ENCODE measurements at regions not wholly inside any gene's neighbourhood (a gene's known extent, or its start where the extent isn't known, plus 50 kb on each side); places are given as distances from the start of the nearest gene placed in this dataset.

DNA sequence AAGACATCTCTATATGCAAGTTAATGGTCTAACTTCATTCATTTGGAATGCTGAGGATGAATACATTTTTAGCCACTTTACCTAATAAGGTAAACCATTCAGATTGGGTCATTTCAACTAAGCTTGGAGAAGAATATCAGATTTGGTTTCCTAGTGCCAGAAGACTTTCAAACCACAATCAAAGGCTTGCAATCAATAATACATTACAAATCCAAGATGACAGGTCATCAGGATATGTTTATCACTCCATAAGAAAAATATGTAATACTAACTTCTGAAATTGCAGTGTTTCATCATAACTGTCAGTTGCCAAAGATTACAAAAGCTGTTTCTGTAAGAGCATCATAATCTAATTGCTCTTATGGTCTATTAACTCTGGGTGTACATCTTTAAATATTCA lies 654.0 kb downstream of the COL12A1 start:
- Histone ChIP-seq H3K9me3 (ENCODE audit: control insufficient read depth in 2 of 2, low read length in 2 of 2) (no peaks in the 10 kb centered on the region), H3K4me1 (ENCODE audit: control insufficient read depth, insufficient read depth, low read length, poor library complexity, severe bottlenecking) (no peaks in the 10 kb centered on the region), H3K36me3 (ENCODE audit: control insufficient read depth, insufficient read depth, low read length) (no peaks in the 10 kb centered on the region), H3K4me3 (ENCODE audit: low read depth, low read length) (no peak overlapping the region), H3K27me3 (ENCODE audit: control insufficient read depth, insufficient read depth, low read length) (no peaks in the 10 kb centered on the region), H3K27ac (ENCODE audit: insufficient read depth, low read length, poor library complexity, severe bottlenecking) (no peak overlapping the region)
- no peak overlapping the region for H3K4me3 Mint-ChIP-seq
- DNase-seq (no peak), ATAC-seq (ENCODE audit: low read depth in 2 of 2) (no peak)
- H3K27me3 Mint-ChIP-seq, result no peaks in the 10 kb centered on the region
- H3K4me1 Mint-ChIP-seq, result no peaks in the 10 kb centered on the region
- H3K36me3 Mint-ChIP-seq, result no peaks in the 10 kb centered on the region
- no peak overlapping the region for H3K27ac Mint-ChIP-seq
- peaks cover 1 to 28% (median 6%) of the 10 kb centered on the region in 7 donors for H3K9me3 Mint-ChIP-seq

DNA sequence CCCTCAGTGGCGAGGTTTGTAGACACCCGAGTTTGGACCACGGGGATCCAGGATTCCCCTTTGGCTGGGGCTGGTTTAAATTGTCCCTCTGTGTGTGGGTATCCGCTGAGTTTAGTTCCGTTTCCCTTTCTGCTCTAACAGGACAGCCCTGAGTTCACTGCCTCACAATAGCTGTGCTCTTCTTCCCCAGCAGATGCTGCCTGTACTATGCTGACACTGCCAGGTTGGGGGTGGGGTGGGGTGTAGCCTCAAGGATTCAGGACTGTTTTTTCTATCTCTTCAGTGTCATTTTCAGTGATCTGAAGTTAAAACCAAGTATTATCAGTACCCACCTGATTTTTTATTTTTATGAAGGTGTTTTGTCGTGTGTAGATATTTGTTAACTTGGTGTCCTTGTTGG lies 655.0 kb downstream of the COL12A1 start:
- H3K27me3 ChIP-seq (ENCODE audit: control insufficient read depth, insufficient read depth, low read length), result no peaks in the 10 kb centered on the region
- no peak overlapping the region for H3K27ac ChIP-seq (ENCODE audit: insufficient read depth, low read length, poor library complexity, severe bottlenecking)

DNA sequence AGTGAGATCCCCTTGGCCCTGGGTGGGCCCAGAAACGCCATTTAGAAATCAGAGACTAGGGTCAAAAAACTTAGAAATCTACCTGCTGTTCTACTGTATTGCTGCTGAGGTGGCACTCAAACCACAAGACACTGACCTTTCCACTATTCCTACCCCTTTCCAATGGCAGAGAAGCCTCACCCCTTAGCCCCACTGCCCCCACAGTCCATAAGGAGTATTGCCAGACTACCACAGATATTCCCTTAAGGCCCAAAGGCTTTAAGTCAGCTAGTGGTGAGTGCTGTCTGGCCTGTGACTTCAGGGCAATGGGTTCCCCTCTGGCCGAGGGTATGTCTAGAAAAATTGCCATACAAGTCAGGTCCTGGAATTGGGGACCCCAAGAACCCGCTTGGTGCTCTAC lies 656.1 kb downstream of the COL12A1 start:
- H3K4me3 Mint-ChIP-seq, result no peak overlapping the region
- H3K36me3 ChIP-seq (ENCODE audit: control insufficient read depth, insufficient read depth, low read length), result no peaks in the 10 kb centered on the region
- H3K27me3 Mint-ChIP-seq, result no peaks in the 10 kb centered on the region
- no peaks in the 10 kb centered on the region for H3K9me3 ChIP-seq (ENCODE audit: control insufficient read depth in 2 of 2, low read length in 2 of 2)
- H3K4me3 ChIP-seq (ENCODE audit: low read depth, low read length), result no peak overlapping the region
- peaks cover 0 to 23% (median 7%) of the 10 kb centered on the region in 7 donors for H3K9me3 Mint-ChIP-seq
- DNase-seq (no peak), ATAC-seq (ENCODE audit: low read depth in 2 of 2) (no peak)
- H3K4me1 Mint-ChIP-seq, result no peaks in the 10 kb centered on the region
- H3K27ac Mint-ChIP-seq, result no peak overlapping the region
- H3K27me3 ChIP-seq (ENCODE audit: control insufficient read depth, insufficient read depth, low read length), result no peaks in the 10 kb centered on the region
- no peaks in the 10 kb centered on the region for H3K4me1 ChIP-seq (ENCODE audit: control insufficient read depth, insufficient read depth, low read length, poor library complexity, severe bottlenecking)
- H3K27ac ChIP-seq (ENCODE audit: insufficient read depth, low read length, poor library complexity, severe bottlenecking), result no peak overlapping the region
- H3K36me3 Mint-ChIP-seq, result no peaks in the 10 kb centered on the region

More for the DNA sequence above, 655.0 kb downstream of the COL12A1 start:
- no peak overlapping the region for H3K27ac Mint-ChIP-seq
- Histone ChIP-seq H3K4me1 (ENCODE audit: control insufficient read depth, insufficient read depth, low read length, poor library complexity, severe bottlenecking) (no peaks in the 10 kb centered on the region), H3K9me3 (ENCODE audit: control insufficient read depth in 2 of 2, low read length in 2 of 2) (no peaks in the 10 kb centered on the region), H3K36me3 (ENCODE audit: control insufficient read depth, insufficient read depth, low read length) (no peaks in the 10 kb centered on the region), H3K4me3 (ENCODE audit: low read depth, low read length) (no peak overlapping the region)
- no peak overlapping the region for H3K4me3 Mint-ChIP-seq
- ATAC-seq (ENCODE audit: low read depth in 2 of 2) (no peak), DNase-seq (no peak)
- H3K9me3 Mint-ChIP-seq, result peaks cover under 1 to 25% (median 6%) of the 10 kb centered on the region in 7 donors
- H3K27me3 Mint-ChIP-seq, result no peaks in the 10 kb centered on the region
- no peaks in the 10 kb centered on the region for H3K36me3 Mint-ChIP-seq
- H3K4me1 Mint-ChIP-seq, result no peaks in the 10 kb centered on the region

DNA sequence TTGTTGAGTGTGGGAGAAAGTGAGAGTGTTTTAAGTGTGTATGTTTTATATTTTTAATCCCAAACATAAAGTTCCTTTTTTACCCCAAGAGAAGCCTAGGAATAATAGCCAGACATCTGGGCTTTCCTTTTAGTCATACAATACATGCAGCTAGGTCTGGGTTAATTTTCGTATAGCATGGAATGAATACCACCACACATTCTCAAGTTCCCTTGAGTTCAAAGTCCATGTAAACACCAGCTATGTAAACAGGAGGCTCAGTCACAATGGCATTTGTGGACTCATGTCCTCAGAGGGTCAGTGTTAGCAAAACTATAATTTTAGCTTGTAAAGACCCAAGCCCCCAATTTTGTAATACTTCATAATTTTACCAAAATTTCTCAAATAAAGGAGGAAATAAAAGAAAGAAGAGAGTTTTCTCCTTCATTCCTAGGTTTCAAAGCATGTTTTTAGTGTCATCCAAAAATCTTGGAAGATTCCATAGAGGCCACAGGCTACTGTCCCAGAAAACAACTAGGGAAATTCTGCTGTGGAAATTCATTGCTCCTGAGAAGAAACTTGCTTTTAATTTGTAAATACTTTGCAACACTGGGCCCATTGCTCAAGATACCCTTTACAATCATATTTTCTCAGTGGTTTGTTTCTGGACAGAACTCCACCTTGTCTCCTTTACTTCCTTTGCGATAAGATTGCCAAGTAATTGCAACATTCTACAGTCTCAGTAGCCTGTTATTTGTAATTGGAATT lies 671.2 kb downstream of the COL12A1 start:
- Mint-ChIP-seq H3K36me3 (no peaks in the 10 kb centered on the region), H3K9me3 (peaks cover 0 to 10% (median 3%) of the 10 kb centered on the region in 7 donors), H3K4me3 (no peak overlapping the region), H3K27ac (no peak overlapping the region), H3K27me3 (no peaks in the 10 kb centered on the region), H3K4me1 (no peaks in the 10 kb centered on the region)
- H3K4me1 ChIP-seq (ENCODE audit: control insufficient read depth, insufficient read depth, low read length, poor library complexity, severe bottlenecking), result no peaks in the 10 kb centered on the region
- no peak for DNase-seq
- no peak for ATAC-seq (ENCODE audit: low read depth in 2 of 2)
- no peaks in the 10 kb centered on the region for H3K9me3 ChIP-seq (ENCODE audit: control insufficient read depth in 2 of 2, low read length in 2 of 2)
- no peak overlapping the region for H3K4me3 ChIP-seq (ENCODE audit: low read depth, low read length)
- no peaks in the 10 kb centered on the region for H3K36me3 ChIP-seq (ENCODE audit: control insufficient read depth, insufficient read depth, low read length)
- no peak overlapping the region for H3K27ac ChIP-seq (ENCODE audit: insufficient read depth, low read length, poor library complexity, severe bottlenecking)
- no peaks in the 10 kb centered on the region for H3K27me3 ChIP-seq (ENCODE audit: control insufficient read depth, insufficient read depth, low read length)

DNA sequence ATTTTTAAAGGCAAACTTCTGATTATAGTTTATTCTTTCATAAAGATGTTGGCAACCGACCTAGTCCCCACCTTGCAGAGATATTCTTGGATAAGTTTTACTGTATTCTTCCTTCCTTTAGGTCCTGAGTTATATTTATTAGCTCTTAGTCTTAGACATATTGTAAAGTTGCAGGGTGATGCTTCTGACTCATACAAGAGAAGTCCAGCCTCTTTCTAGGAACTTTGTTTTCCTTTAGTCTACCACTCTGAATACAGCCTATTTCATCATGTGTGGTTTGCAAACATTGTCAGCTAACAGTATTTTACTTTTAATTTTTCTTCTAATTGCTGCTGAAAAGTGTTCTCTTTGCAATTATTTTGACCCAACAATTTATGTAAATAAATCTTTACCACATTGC lies 686.7 kb downstream of the COL12A1 start:
- no peak for DNase-seq
- Histone ChIP-seq H3K4me1 (ENCODE audit: control insufficient read depth, insufficient read depth, low read length, poor library complexity, severe bottlenecking) (no peaks in the 10 kb centered on the region), H3K4me3 (ENCODE audit: low read depth, low read length) (no peak overlapping the region), H3K9me3 (ENCODE audit: control insufficient read depth in 2 of 2, low read length in 2 of 2) (no peaks in the 10 kb centered on the region), H3K27me3 (ENCODE audit: control insufficient read depth, insufficient read depth, low read length) (no peaks in the 10 kb centered on the region), H3K36me3 (ENCODE audit: control insufficient read depth, insufficient read depth, low read length) (no peaks in the 10 kb centered on the region), H3K27ac (ENCODE audit: insufficient read depth, low read length, poor library complexity, severe bottlenecking) (no peak overlapping the region)
- Mint-ChIP-seq H3K4me1 (no peaks in the 10 kb centered on the region), H3K4me3 (no peak overlapping the region), H3K9me3 (peaks cover 0 to 9% (median 2%) of the 10 kb centered on the region in 7 donors), H3K27ac (no peak overlapping the region), H3K27me3 (no peaks in the 10 kb centered on the region), H3K36me3 (no peaks in the 10 kb centered on the region)
- no peak for ATAC-seq (ENCODE audit: low read depth in 2 of 2)

DNA sequence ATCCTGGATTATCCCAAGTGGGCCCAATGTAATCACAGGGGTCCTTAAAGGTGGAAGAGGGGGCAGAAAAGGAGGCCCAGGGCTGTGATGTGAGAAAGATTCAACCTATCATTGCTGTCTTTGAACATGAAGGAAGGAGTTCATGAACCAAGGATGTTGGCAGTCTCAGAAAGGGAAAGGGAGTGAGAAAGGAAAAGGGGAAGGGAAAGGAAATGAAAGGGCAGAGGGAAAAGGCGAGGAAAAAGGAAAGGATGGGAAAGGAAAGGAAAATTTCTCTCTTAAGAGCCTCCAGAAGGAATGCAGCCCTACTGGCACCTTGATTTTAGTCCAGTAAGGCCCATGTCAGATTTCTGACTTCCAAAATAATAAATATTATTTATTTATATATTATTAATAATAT lies 687.8 kb downstream of the COL12A1 start:
- H3K4me1 ChIP-seq (ENCODE audit: control insufficient read depth, insufficient read depth, low read length, poor library complexity, severe bottlenecking), result no peaks in the 10 kb centered on the region
- H3K9me3 ChIP-seq (ENCODE audit: control insufficient read depth in 2 of 2, low read length in 2 of 2), result no peaks in the 10 kb centered on the region
- Mint-ChIP-seq H3K9me3 (peaks cover 0 to 11% (median 1%) of the 10 kb centered on the region in 7 donors), H3K4me1 (no peaks in the 10 kb centered on the region), H3K36me3 (no peaks in the 10 kb centered on the region), H3K27ac (no peak overlapping the region), H3K4me3 (no peak overlapping the region), H3K27me3 (no peaks in the 10 kb centered on the region)
- no peak overlapping the region for H3K27ac ChIP-seq (ENCODE audit: insufficient read depth, low read length, poor library complexity, severe bottlenecking)
- no peaks in the 10 kb centered on the region for H3K36me3 ChIP-seq (ENCODE audit: control insufficient read depth, insufficient read depth, low read length)
- H3K27me3 ChIP-seq (ENCODE audit: control insufficient read depth, insufficient read depth, low read length), result no peaks in the 10 kb centered on the region
- DNase-seq, result no peak
- H3K4me3 ChIP-seq (ENCODE audit: low read depth, low read length), result no peak overlapping the region
- no peak for ATAC-seq (ENCODE audit: low read depth in 2 of 2)

DNA sequence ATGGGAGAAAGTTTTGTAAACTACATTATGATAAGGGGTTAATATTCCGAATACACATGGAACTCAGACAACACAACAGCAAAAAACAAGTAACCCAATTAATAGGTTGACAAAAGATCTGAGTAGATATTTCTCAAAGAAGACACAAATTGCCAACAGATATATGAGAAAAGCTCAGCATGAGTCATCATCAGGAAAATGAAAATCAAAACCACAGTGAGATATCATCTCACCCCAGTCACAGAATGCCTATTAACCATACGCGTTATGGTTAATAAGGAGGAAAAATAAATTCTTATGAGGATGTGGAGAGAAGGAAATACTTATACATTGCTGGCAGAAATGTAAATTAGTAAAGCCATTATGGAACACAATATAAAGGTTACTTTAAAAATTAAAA lies 695.0 kb downstream of the COL12A1 start:
- no peak overlapping the region for H3K27ac Mint-ChIP-seq

DNA sequence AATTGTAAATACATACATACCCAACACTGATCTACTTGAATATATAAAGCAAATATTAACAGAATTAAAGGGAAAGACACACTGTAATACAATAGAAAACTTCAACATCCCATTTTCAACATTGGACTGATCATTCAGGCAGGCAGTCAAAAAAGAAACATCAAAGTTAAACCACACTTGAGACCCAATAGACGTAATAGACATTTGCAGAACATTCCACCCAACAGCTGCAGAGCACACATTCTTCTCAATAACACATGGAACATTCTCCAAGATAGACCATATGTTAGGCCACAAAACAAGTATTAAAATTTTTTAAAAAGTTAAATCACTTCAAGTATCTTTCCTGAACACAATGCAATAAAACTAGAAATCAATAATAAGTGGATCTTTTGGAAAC lies 698.2 kb downstream of the COL12A1 start:
- no peak for ATAC-seq (ENCODE audit: low read depth in 2 of 2)
- H3K36me3 ChIP-seq (ENCODE audit: control insufficient read depth, insufficient read depth, low read length), result no peaks in the 10 kb centered on the region
- peaks cover 0 to 34% (median 11%) of the 10 kb centered on the region in 7 donors for H3K9me3 Mint-ChIP-seq

More for the DNA sequence above, 695.0 kb downstream of the COL12A1 start:
- no peak overlapping the region for H3K4me3 ChIP-seq (ENCODE audit: low read depth, low read length)
- Mint-ChIP-seq H3K4me1 (no peaks in the 10 kb centered on the region), H3K4me3 (no peak overlapping the region), H3K9me3 (peaks cover 0 to 30% (median 10%) of the 10 kb centered on the region in 7 donors), H3K36me3 (no peaks in the 10 kb centered on the region), H3K27me3 (no peaks in the 10 kb centered on the region)
- H3K9me3 ChIP-seq (ENCODE audit: control insufficient read depth in 2 of 2, low read length in 2 of 2), result peaks cover 0 to 6% of the 10 kb centered on the region in 2 experiments
- H3K27me3 ChIP-seq (ENCODE audit: control insufficient read depth, insufficient read depth, low read length), result no peaks in the 10 kb centered on the region
- ATAC-seq (ENCODE audit: low read depth in 2 of 2) (no peak), DNase-seq (no peak)
- no peaks in the 10 kb centered on the region for H3K4me1 ChIP-seq (ENCODE audit: control insufficient read depth, insufficient read depth, low read length, poor library complexity, severe bottlenecking)
- no peaks in the 10 kb centered on the region for H3K36me3 ChIP-seq (ENCODE audit: control insufficient read depth, insufficient read depth, low read length)
- no peak overlapping the region for H3K27ac ChIP-seq (ENCODE audit: insufficient read depth, low read length, poor library complexity, severe bottlenecking)

More for the DNA sequence above, 698.2 kb downstream of the COL12A1 start:
- Mint-ChIP-seq H3K36me3 (no peaks in the 10 kb centered on the region), H3K27me3 (no peaks in the 10 kb centered on the region), H3K4me1 (no peaks in the 10 kb centered on the region), H3K4me3 (no peak overlapping the region), H3K27ac (no peak overlapping the region)
- H3K27me3 ChIP-seq (ENCODE audit: control insufficient read depth, insufficient read depth, low read length), result no peaks in the 10 kb centered on the region
- H3K27ac ChIP-seq (ENCODE audit: insufficient read depth, low read length, poor library complexity, severe bottlenecking), result no peak overlapping the region
- peaks cover 11 to 16% of the 10 kb centered on the region in 2 experiments for H3K9me3 ChIP-seq (ENCODE audit: control insufficient read depth in 2 of 2, low read length in 2 of 2)
- no peak for DNase-seq
- no peak overlapping the region for H3K4me3 ChIP-seq (ENCODE audit: low read depth, low read length)
- H3K4me1 ChIP-seq (ENCODE audit: control insufficient read depth, insufficient read depth, low read length, poor library complexity, severe bottlenecking), result no peaks in the 10 kb centered on the region

Measured in CD4-positive, CD25-positive, alpha-beta regulatory T cell (primary cell).